ENCODE measurements at regions not wholly inside any gene's neighbourhood (a gene's known extent, or its start where the extent isn't known, plus 50 kb on each side); places are given as distances from the start of the nearest gene placed in this dataset.

DNA sequence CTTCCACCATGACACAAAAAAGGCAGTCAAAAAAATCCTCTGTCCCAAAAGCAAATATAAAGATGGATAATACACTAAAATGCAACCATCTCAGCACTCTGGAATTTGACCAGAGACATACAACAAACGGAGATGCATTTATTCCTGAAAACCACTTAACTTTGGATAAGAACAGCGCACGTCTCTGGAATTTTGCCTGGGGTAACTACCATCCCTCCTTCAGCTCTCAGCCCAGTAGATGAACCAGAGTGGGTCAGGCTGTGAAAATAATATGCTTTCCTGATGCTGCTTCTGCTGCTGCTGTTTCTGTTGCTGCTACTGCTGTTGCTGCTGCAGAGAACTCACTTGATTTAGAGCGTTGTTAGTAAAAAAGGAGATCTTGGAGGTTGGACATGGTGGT is 133.8 kb upstream of the ACVR2A start:
- ChIA-PET POLR2A (no interaction called here), CTCF (no interaction called here)
- no peak for DNase-seq (ENCODE audit: low read depth, low spot score)
- TF ChIP-seq, protein P1, sequence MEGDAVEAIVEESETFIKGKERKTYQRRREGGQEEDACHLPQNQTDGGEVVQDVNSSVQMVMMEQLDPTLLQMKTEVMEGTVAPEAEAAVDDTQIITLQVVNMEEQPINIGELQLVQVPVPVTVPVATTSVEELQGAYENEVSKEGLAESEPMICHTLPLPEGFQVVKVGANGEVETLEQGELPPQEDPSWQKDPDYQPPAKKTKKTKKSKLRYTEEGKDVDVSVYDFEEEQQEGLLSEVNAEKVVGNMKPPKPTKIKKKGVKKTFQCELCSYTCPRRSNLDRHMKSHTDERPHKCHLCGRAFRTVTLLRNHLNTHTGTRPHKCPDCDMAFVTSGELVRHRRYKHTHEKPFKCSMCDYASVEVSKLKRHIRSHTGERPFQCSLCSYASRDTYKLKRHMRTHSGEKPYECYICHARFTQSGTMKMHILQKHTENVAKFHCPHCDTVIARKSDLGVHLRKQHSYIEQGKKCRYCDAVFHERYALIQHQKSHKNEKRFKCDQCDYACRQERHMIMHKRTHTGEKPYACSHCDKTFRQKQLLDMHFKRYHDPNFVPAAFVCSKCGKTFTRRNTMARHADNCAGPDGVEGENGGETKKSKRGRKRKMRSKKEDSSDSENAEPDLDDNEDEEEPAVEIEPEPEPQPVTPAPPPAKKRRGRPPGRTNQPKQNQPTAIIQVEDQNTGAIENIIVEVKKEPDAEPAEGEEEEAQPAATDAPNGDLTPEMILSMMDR (IDR thresholded peaks at IDR 0.05): no peak
- no peak for TF ChIP-seq SIN3A (IDR thresholded peaks at IDR 0.05; ENCODE audit: borderline replicate concordance, insufficient read depth, low read depth, low read length)
- TF ChIP-seq POLR2AphosphoS5 (IDR thresholded peaks at IDR 0.05; ENCODE audit: low read depth, low read length): no peak
- no peak for TF ChIP-seq REST (IDR thresholded peaks at IDR 0.05; ENCODE audit: insufficient read depth in 1 of 2, low read depth in 2 of 2, low read length in 1 of 2)
- no peak for TF ChIP-seq TCF7L2 (IDR thresholded peaks at IDR 0.05; ENCODE audit: low read depth, low read length)
- in situ Hi-C loops (cut with HindIII; ENCODE audit: low pct_unique_long_range_greater_than_20kb, low sequenced_read_pairs) (no loop called here), intact Hi-C loops (cut with micrococcal nuclease; ENCODE audit: unreplicated experiment) (no loop called here)
- no peaks in the 10 kb centered on the region for H3K36me3 ChIP-seq (ENCODE audit: control insufficient read depth, insufficient read depth, low read length)
- H3K27ac ChIP-seq (ENCODE audit: low read length): no peak overlapping the region
- H3K4me3 ChIP-seq (ENCODE audit: low read depth in 2 of 2, low read length in 2 of 2): no peak overlapping the region
- no TSS peak for BruUV-seq (replicated peaks)
- no peaks in the 10 kb centered on the region for H3K4me1 ChIP-seq (ENCODE audit: control insufficient read depth, insufficient read depth, low read length)
- H3K27me3 ChIP-seq (ENCODE audit: control insufficient read depth, insufficient read depth, low read length): no peaks in the 10 kb centered on the region
- H3K9me3 ChIP-seq (ENCODE audit: control insufficient read depth, insufficient read depth, low read depth, low read length): no peaks in the 10 kb centered on the region
- ATAC-seq: no peak

- in situ Hi-C loops (cut with HindIII; ENCODE audit: low pct_unique_long_range_greater_than_20kb, low sequenced_read_pairs) (no loop called here), intact Hi-C loops (cut with micrococcal nuclease; ENCODE audit: unreplicated experiment) (no loop called here)
- POLR2A ChIA-PET: no interaction called here
- CTCF ChIA-PET: no interaction called here
- TF ChIP-seq SIN3A (IDR thresholded peaks at IDR 0.05; ENCODE audit: borderline replicate concordance, insufficient read depth, low read depth, low read length) (no peak), TCF7L2 (IDR thresholded peaks at IDR 0.05; ENCODE audit: low read depth, low read length) (no peak), REST (IDR thresholded peaks at IDR 0.05; ENCODE audit: insufficient read depth in 1 of 2, low read depth in 2 of 2, low read length in 1 of 2) (no peak), POLR2AphosphoS5 (IDR thresholded peaks at IDR 0.05; ENCODE audit: low read depth, low read length) (no peak)
- TF ChIP-seq, protein P1 (IDR thresholded peaks at IDR 0.05): no peak
- H3K4me3 ChIP-seq (ENCODE audit: low read depth in 2 of 2, low read length in 2 of 2): no peak overlapping the region
- ATAC-seq (no peak), DNase-seq (ENCODE audit: low read depth, low spot score) (no peak)
- BruUV-seq (replicated peaks): no TSS peak
- H3K36me3 ChIP-seq (ENCODE audit: control insufficient read depth, insufficient read depth, low read length): no peaks in the 10 kb centered on the region
- no peaks in the 10 kb centered on the region for H3K4me1 ChIP-seq (ENCODE audit: control insufficient read depth, insufficient read depth, low read length)
- no peak overlapping the region for H3K27ac ChIP-seq (ENCODE audit: low read length)
- no peaks in the 10 kb centered on the region for H3K27me3 ChIP-seq (ENCODE audit: control insufficient read depth, insufficient read depth, low read length)
- H3K9me3 ChIP-seq (ENCODE audit: control insufficient read depth, insufficient read depth, low read depth, low read length): no peaks in the 10 kb centered on the region
Observed at GRCh38 chr2:147709655-147710054, 135.2 kb upstream of the ACVR2A start.
